Activated T-helper 2 cell treated with anti-CD3 and anti-CD28 coated beads, Interferon-gamma antibody, Interleukin-2, Interleukin-4, amounts not matched to agents 10 μg/mL and 5 μg/mL and 100 μg/mL, durations not matched to agents 14 hours and 24 hours and 36 hours (primary cell): ENCODE measurements at regions not wholly inside any gene's neighbourhood (a gene's known extent, or its start where the extent isn't known, plus 50 kb on each side); places are given as distances from the start of the nearest gene placed in this dataset.

Experiments used
- DNase-seq: peaks from one replicate; pipeline ENCODE4 v3.0.0; 2021; ENCODE audit warnings: low spot score
- H3K27ac Mint-ChIP-seq: one replicate; pipeline ENCODE4 v1.8.0; 2021; ENCODE audit warnings: mixed read lengths
- H3K27me3 Mint-ChIP-seq: one replicate; pipeline ENCODE4 v1.8.0; 2021; ENCODE audit warnings: low read depth, mixed read lengths
- H3K36me3 Mint-ChIP-seq: one replicate; pipeline ENCODE4 v1.8.0; 2021; ENCODE audit warnings: low read depth, mixed read lengths
- H3K4me1 Mint-ChIP-seq: one replicate; pipeline ENCODE4 v1.8.0; 2021; ENCODE audit warnings: low read depth, mixed read lengths
- H3K4me3 Mint-ChIP-seq: one replicate; pipeline ENCODE4 v1.8.0; 2021; ENCODE audit warnings: low read depth, mild to moderate bottlenecking, moderate library complexity, mixed read lengths
- H3K9me3 Mint-ChIP-seq: one replicate; pipeline ENCODE4 v1.8.0; 2021; ENCODE audit warnings: mixed read lengths
- intact Hi-C: fragments of 100-400 bp; cut with micrococcal nuclease; formaldehyde crosslinking; loops from one replicate; pipeline ENCODE4 v1.15.1; 2023

DNA sequence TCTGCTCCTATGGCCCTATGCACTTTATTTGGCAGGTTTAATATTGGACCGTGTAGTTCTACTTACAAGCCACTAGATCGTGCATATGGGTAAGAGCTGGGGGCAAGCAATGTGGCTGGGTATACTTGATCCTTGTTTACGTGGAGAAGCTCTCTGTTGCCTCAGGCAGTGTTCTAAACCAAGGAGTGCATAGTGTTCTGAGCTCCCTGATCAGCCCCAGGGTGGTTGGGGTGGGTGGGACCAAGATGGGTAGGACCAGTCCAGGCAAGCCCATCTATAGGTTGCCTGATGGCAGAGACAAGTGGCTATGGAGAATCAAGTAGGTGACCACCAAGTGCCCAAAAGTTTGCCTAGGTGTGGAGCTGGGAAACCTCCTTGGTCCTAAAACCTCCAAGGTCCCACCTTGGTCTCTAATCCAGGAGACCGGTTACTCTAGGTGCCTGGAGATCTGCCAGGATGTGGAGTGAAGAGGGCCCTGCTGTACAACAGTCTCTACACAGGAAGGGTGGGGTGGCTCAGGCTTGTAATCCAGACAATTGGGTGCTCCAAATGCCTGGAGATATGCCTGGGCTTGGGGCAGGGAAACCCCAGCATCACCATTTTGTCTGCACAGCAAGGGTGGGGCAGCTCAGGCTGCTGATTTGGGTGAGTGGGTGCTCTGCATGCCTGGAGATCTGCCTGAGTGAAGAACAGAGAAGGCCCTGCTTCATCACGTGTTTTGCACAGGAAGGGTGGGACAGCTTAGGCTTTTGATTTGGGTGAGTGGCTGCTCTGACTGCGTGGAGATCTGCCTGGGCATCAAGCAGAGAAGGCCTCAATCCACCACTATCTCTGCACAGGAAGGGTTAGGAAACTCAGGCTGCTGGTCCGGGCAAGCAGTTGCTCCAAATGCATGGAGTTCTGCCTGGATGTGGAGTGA, 659.8 kb downstream of the TLE4 start:
- Mint-ChIP-seq H3K9me3 (peaks cover 6% of the 10 kb centered on the region), H3K36me3 (no peaks in the 10 kb centered on the region), H3K27ac (no peak overlapping the region), H3K4me3 (no peak overlapping the region), H3K4me1 (no peaks in the 10 kb centered on the region), H3K27me3 (no peaks in the 10 kb centered on the region)
- intact Hi-C loops = no loop called here
- DNase-seq = no peak

DNA sequence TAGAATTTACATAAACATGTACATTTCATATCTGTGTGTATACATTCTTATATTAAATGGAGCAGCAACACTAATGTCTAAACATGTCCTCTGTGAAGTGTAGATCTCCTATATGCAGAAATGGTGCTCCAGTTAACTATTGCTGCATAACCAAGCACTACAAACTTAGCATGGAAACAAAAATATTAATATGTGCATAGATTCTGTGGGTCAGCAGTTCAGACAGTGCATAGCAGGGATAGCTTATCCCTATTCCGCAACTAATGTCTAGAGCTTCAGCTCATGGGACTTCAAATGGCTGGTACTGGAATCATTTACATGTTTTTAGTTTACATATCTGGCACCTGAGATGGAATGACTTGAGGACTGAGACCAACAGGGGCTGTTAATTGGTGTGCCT, 652.1 kb downstream of the TLE4 start:
- Mint-ChIP-seq H3K4me3 (no peak overlapping the region), H3K4me1 (no peaks in the 10 kb centered on the region), H3K9me3 (peaks cover 4% of the 10 kb centered on the region), H3K27ac (no peak overlapping the region), H3K27me3 (no peaks in the 10 kb centered on the region), H3K36me3 (no peaks in the 10 kb centered on the region)
- no peak for DNase-seq
- intact Hi-C loops = no loop called here

DNA sequence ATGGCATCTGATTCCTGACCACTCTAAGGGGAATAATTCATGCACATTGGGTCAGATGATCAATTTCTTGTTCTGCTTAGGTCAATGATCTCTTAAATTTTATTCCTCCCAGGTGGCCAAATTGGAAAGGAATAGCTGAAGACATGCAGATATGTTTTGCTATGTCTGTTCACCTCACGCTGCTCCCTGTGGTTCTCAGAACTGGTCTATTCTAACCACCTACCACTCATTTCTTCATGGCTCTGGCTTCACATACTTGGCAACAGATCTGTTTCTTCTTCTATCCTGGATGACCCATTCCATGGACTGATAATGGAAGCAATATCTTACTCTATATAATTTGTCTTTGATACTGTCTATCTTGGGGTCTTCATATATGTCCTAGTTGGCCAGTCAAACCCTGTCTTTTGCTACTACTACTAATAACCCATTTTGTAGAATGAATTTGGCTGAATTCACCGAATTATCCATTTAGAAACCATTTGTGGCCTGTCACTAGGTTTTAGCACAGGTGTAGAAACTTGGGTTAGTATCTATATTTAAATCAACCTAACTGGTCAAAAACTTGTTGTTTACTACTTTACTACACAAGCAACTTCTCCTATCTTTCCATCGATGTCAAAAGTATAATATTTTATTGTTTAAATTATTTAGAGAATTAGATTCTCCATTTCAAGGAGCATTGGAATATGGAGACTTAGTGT, 650.9 kb downstream of the TLE4 start:
- H3K9me3 Mint-ChIP-seq = peaks cover 4% of the 10 kb centered on the region
- intact Hi-C loops = no loop called here
- H3K27ac Mint-ChIP-seq = no peak overlapping the region
- no peak for DNase-seq
- H3K36me3 Mint-ChIP-seq = no peaks in the 10 kb centered on the region
- H3K27me3 Mint-ChIP-seq = no peaks in the 10 kb centered on the region
- no peak overlapping the region for H3K4me3 Mint-ChIP-seq
- H3K4me1 Mint-ChIP-seq = no peaks in the 10 kb centered on the region

DNA sequence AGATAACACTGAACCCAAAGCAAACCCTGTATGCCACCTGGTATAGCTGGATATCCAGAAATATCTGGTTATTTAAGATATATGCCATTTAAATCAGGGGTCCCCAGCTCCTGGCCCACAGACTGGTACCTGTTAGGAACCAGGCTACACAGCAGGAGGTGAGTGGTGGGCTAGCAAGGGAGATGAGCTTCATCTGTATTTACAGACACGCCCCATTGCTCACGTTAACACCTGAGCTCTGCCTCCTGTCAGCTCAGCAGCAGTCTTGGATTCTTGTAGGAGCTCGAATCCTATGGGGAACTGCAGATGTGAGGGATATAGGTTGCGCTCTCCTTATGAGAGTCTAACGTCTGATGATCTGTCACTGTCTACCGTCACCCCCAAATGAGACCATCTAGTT, 646.6 kb downstream of the TLE4 start:
- no peaks in the 10 kb centered on the region for H3K4me1 Mint-ChIP-seq
- no peak overlapping the region for H3K4me3 Mint-ChIP-seq
- intact Hi-C loops = no loop called here
- H3K27ac Mint-ChIP-seq = no peak overlapping the region
- peaks cover under 1% of the 10 kb centered on the region for H3K9me3 Mint-ChIP-seq
- DNase-seq = no peak
- H3K36me3 Mint-ChIP-seq = no peaks in the 10 kb centered on the region
- no peaks in the 10 kb centered on the region for H3K27me3 Mint-ChIP-seq

DNA sequence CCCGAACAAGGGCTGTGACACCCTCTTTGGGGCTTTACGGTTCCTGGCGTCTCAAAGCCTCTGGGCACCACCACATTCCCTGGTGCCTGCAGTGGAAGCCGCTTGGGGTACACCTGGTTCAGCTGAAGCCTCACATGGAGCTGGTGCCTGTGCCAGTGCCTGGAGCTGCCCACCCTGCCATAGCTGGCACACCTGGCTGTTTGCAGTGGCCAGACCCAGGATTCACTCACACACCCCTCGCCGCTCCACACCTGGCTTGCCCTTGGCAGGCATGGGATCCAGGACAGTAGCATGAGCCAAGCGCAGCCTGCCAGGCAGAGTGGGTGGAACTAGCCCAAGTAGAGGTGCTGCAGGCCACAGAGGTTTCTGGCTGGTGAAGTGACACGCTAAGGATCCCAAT, 641.8 kb downstream of the TLE4 start:
- no peak overlapping the region for H3K4me3 Mint-ChIP-seq
- peaks cover 17% of the 10 kb centered on the region for H3K9me3 Mint-ChIP-seq
- no peak for DNase-seq
- no peak overlapping the region for H3K27ac Mint-ChIP-seq
- no peaks in the 10 kb centered on the region for H3K4me1 Mint-ChIP-seq
- intact Hi-C loops = no loop called here
- H3K27me3 Mint-ChIP-seq = no peaks in the 10 kb centered on the region
- no peaks in the 10 kb centered on the region for H3K36me3 Mint-ChIP-seq

DNA sequence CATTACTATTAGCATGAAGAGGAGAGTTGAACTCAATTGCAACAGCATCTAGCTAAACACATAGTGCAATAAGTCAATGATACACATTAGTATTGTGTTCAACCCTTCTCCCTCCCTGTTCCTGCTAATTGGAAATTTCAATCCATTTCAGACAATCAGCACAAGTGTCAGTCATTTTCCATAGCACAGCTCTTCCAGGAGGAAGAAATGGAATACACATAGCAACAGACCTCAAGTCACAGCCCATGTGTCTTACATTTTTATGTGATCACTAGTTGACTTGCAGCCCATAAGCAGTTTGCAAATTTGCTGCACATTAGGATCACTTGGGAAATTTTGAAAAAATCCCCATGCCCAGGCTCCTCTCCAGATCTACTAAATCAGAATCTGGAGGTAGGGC, 636.9 kb downstream of the TLE4 start:
- Mint-ChIP-seq H3K36me3 (no peaks in the 10 kb centered on the region), H3K9me3 (peaks cover 17% of the 10 kb centered on the region), H3K4me1 (no peaks in the 10 kb centered on the region), H3K4me3 (no peak overlapping the region), H3K27me3 (no peaks in the 10 kb centered on the region), H3K27ac (no peak overlapping the region)
- no peak for DNase-seq
- intact Hi-C loops = no loop called here

DNA sequence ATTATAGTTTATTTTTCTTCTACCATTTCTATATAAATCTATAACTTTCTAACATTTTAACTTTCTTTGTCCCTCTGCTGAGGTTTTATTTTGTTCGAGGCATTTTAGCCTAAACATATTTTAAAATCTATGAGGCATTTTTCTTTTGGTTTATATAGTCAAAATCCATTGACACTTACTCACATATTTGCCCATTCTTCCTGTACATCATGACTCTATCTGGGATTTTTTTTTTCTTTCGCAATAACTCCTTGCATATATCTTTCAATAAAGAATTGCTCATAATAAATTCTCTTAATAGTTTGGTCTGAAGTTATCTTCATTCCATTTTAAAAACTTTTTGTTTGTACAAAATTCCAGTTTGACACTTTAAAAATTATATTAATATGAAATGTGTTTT, 632.3 kb downstream of the TLE4 start:
- no peaks in the 10 kb centered on the region for H3K9me3 Mint-ChIP-seq
- no peak for DNase-seq
- intact Hi-C loops = no loop called here

DNA sequence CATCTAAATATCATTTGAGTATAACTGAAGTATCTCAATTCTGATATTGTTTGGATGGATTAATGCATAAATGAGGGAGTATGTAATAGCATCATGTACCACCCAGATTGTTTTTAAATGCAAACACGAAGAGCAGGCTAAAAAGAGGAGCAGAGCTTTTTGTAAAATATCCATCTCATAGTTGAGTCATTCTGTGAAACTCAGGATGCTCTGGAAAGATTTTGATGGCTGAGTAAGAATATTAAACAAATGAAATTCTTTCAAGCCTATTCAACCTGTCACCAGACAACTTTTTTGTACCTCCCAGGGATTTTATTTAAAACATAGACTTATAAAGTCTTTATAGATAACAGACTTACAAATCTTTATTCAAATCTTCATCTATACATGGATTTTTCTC, 625.9 kb downstream of the TLE4 start:
- intact Hi-C loops = no loop called here
- H3K9me3 Mint-ChIP-seq = no peaks in the 10 kb centered on the region
- no peak for DNase-seq
- H3K27ac Mint-ChIP-seq = no peak overlapping the region
- no peak overlapping the region for H3K4me3 Mint-ChIP-seq
- H3K27me3 Mint-ChIP-seq = no peaks in the 10 kb centered on the region
- H3K4me1 Mint-ChIP-seq = no peaks in the 10 kb centered on the region
- H3K36me3 Mint-ChIP-seq = no peaks in the 10 kb centered on the region

More for the DNA sequence above, 632.3 kb downstream of the TLE4 start:
- H3K36me3 Mint-ChIP-seq = no peaks in the 10 kb centered on the region
- H3K4me3 Mint-ChIP-seq = no peak overlapping the region
- no peaks in the 10 kb centered on the region for H3K27me3 Mint-ChIP-seq
- H3K4me1 Mint-ChIP-seq = no peaks in the 10 kb centered on the region
- no peak overlapping the region for H3K27ac Mint-ChIP-seq

DNA sequence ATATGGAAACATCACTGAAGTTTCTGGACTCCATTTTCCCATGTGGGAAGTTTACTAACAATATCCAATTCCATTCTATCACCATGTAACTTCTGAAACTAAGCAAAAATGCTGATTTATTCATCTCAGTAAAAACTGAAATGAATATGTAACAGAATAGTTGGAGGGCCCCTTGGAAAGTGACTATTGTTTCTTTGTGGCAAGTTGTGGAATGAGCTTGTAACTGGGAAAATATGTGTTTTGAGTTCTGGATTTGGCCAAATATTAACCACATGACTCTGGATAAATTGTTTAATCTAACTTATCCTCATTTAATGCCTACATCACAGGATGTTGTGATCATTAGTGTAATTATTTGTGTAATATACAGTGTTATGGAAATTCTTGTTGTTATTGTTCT, 619.3 kb downstream of the TLE4 start:
- no peaks in the 10 kb centered on the region for H3K27me3 Mint-ChIP-seq
- H3K9me3 Mint-ChIP-seq = no peaks in the 10 kb centered on the region
- intact Hi-C loops = no loop called here
- H3K36me3 Mint-ChIP-seq = no peaks in the 10 kb centered on the region
- no peak overlapping the region for H3K27ac Mint-ChIP-seq
- H3K4me1 Mint-ChIP-seq = no peaks in the 10 kb centered on the region
- no peak for DNase-seq
- no peak overlapping the region for H3K4me3 Mint-ChIP-seq

DNA sequence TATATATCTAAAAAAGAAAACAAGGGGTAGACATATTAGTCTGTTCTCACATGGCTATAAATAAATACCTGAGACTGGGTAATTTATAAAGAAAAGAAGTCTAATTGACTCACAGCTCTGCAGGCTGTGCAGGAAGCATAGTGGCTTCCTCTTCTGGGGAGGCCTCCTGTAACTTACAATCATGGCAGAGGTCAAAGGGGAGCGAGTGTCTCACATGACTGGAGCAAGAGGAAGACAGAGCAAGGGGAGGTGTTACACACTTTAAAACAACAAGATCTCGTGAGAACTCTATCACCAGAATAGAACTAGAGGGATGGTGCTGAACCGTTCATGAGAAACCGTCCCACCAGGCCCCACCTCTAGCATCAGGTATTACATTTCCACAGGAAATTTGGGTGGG, 616.8 kb downstream of the TLE4 start:
- Mint-ChIP-seq H3K27ac (no peak overlapping the region), H3K36me3 (no peaks in the 10 kb centered on the region), H3K4me1 (no peaks in the 10 kb centered on the region), H3K4me3 (no peak overlapping the region), H3K27me3 (no peaks in the 10 kb centered on the region), H3K9me3 (peaks cover 6% of the 10 kb centered on the region)
- intact Hi-C loops = no loop called here
- DNase-seq = no peak

DNA sequence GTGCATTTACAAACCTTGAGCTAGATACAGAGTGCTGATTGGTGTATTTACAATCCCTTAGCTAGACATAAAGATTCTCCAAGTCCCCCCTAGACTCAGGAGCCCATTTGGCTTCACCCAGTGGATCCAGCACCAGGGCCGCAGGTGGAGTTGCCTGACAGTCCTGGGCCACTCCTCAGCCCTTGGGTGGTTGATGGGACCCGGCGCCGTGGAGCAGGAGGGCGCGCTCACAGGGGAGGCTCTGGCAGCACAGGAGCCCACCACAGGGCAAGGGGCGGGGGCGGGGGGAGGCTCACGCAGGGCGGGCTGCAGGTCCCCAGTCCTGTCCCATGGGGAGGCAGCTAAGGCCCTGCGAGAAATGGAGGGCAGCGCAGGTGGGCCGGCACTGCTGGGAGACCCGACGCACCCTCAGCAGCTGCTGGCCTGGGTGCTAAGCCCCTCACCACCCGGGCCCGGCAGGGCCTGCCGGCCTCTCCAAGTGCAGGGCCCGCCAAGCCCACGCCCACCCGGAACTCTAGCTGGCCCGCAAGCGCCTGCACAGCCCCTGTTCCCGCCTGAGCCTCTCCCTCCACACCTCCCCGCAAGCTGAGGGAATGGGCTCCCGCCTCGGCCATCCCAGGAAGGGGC, 613.5 kb downstream of the TLE4 start:
- Mint-ChIP-seq H3K27me3 (no peaks in the 10 kb centered on the region), H3K27ac (no peak overlapping the region), H3K4me3 (no peak overlapping the region), H3K9me3 (peaks cover 6% of the 10 kb centered on the region), H3K36me3 (no peaks in the 10 kb centered on the region), H3K4me1 (no peaks in the 10 kb centered on the region)
- DNase-seq = no peak
- intact Hi-C loops = no loop called here

DNA sequence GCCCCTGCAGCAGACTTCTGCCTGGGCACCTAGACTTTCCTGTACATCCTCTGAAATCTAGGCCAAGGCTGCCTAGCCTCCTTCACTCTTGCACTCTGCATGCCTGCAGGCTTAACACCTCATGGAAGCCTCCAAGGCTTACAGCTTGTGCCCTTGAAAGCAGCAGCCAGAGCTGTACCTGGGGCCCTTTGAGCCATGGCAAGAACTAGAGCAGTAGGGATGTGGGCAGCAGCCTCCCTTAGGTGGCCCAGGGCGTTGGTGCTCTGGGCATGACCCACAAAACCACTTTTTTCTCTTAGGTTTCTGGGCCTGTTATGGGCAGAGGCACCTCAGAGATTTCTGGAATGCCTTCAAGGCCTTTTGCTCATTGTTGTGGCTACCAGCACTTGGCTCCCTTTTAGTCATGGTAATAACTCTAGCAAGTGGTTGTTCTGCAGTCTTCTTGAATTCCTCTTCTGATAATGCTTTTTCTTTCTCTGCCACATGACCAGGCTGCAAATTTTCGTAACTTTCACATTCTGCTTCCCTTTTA, 606.2 kb downstream of the TLE4 start:
- Mint-ChIP-seq H3K9me3 (no peaks in the 10 kb centered on the region), H3K4me1 (no peaks in the 10 kb centered on the region), H3K27me3 (no peaks in the 10 kb centered on the region), H3K36me3 (no peaks in the 10 kb centered on the region), H3K4me3 (no peak overlapping the region), H3K27ac (no peak overlapping the region)
- intact Hi-C loops = no loop called here
- DNase-seq = no peak
